Neural crest cell (in vitro differentiated cells): ENCODE measurements at regions not wholly inside any gene's neighbourhood (a gene's known extent, or its start where the extent isn't known, plus 50 kb on each side); places are given as distances from the start of the nearest gene placed in this dataset.
A peak's percentile ranks its signal among the peaks of the same experiment; 100 is the strongest.

Experiments
- DNase-seq: peaks from one replicate; pipeline ENCODE4 v3.0.0; 2021; ENCODE audit warnings: low read depth, mixed read lengths, low spot score
- H3K27ac Mint-ChIP-seq: one replicate; pipeline ENCODE4 v1.8.0; 2021; ENCODE audit warnings: mild to moderate bottlenecking, mixed read lengths; ENCODE audit not compliant: unreplicated experiment
- H3K27me3 Mint-ChIP-seq: 2 replicates; pipeline ENCODE4 v1.8.0; 2021; ENCODE audit warnings: low read depth, mild to moderate bottlenecking, mixed read lengths
- H3K36me3 Mint-ChIP-seq: 2 replicates; pipeline ENCODE4 v1.8.0; 2021; ENCODE audit warnings: low read depth, mild to moderate bottlenecking, mixed read lengths
- H3K4me1 Mint-ChIP-seq: 2 replicates; pipeline ENCODE4 v1.8.0; 2021; ENCODE audit warnings: mixed read lengths
- H3K4me3 Mint-ChIP-seq: one replicate; pipeline ENCODE4 v1.8.0; 2021; ENCODE audit warnings: mild to moderate bottlenecking, mixed read lengths
- H3K9me3 Mint-ChIP-seq: 2 replicates; pipeline ENCODE4 v1.8.0; 2021; ENCODE audit warnings: mixed read lengths
- TF ChIP-seq, protein P1 (sequence below): fragments of 200-600 bp; sonication (generic); conservative IDR thresholded peaks from 2 replicates; pipeline ENCODE4 v1.5.0; 2021; ENCODE audit warnings: antibody characterized with exemption, mild to moderate bottlenecking

DNA sequence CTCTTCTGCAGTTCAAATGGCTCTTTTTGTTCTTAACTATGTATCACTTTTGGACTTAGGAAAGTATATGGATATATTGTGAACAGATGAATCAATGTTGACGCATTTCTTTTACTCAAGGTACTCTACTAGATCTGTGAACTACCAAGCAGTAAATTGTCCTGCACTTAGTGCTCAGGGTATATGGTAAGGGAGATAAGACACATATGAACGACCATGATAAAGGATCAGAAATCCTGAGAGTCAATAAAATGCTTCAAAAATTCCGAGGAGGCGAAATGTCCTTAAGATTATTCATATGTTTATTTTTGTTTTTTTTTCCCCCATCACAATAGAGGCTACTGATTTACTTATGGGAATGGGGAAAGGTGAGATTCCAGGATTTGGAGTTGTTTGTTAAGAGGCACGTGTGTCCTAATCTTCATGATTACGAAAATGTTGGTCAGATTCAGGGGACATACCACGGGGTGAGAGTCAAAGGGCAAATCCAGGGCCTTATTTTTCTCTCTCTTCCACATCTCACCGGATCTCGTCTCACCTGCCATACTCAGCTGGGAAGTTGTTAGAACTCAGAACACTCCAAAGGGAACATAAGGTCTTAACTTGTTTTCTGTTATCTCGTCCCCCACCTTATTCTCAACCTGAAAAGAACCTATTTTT, 475.1 kb upstream of the TBL1XR1 start:
- Mint-ChIP-seq H3K36me3 (peaks cover 3% of the 10 kb centered on the region), H3K4me1 (peaks cover 26% of the 10 kb centered on the region), H3K27ac (no peak overlapping the region), H3K4me3 (no peak overlapping the region), H3K9me3 (peaks cover 4% of the 10 kb centered on the region), H3K27me3 (no peaks in the 10 kb centered on the region)
- no peak for DNase-seq
- TF ChIP-seq, protein P1, sequence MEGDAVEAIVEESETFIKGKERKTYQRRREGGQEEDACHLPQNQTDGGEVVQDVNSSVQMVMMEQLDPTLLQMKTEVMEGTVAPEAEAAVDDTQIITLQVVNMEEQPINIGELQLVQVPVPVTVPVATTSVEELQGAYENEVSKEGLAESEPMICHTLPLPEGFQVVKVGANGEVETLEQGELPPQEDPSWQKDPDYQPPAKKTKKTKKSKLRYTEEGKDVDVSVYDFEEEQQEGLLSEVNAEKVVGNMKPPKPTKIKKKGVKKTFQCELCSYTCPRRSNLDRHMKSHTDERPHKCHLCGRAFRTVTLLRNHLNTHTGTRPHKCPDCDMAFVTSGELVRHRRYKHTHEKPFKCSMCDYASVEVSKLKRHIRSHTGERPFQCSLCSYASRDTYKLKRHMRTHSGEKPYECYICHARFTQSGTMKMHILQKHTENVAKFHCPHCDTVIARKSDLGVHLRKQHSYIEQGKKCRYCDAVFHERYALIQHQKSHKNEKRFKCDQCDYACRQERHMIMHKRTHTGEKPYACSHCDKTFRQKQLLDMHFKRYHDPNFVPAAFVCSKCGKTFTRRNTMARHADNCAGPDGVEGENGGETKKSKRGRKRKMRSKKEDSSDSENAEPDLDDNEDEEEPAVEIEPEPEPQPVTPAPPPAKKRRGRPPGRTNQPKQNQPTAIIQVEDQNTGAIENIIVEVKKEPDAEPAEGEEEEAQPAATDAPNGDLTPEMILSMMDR, result no peak

DNA sequence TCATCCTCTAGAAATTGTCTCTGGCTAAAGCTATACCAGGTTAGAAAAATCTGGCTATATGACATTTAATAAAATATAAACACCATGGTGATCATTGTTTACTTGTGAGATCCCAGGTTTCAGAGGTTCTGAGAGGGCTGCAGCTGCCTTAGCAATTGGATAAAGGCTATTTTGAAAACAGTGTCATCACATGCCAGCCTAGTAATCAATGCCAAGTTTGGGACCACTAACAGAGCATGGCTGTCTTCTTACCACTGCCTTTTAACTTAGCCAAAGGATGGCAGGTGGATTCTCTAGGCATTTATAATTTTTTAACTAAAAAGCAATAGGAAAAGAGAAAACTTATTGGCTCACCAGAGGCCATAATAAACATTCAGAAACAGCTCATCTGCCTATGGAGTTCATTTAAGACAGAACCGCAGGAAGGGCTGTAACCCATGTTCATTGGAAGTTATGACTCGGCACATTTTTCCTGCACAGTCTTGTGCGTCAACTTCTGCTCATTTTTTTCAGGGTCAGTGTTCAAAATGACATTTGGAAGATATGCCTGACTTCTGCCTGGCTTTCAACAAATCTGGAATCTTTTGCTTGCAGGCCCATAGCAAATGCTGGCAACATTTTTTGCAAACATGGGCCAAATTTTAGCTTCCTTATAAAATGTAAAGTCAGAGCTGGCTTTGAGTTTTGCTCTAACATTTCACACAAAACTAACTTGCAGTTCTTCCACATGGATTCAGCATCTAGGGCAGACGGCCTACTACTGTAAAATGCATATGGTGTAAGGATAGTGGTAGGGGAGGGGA, 476.0 kb upstream of the TBL1XR1 start:
- TF ChIP-seq, protein P1, result no peak
- Mint-ChIP-seq H3K9me3 (peaks cover 4% of the 10 kb centered on the region), H3K27me3 (no peaks in the 10 kb centered on the region), H3K4me1 (peaks cover 27% of the 10 kb centered on the region), H3K27ac (no peak overlapping the region), H3K4me3 (no peak overlapping the region), H3K36me3 (peaks cover 3% of the 10 kb centered on the region)
- no peak for DNase-seq

DNA sequence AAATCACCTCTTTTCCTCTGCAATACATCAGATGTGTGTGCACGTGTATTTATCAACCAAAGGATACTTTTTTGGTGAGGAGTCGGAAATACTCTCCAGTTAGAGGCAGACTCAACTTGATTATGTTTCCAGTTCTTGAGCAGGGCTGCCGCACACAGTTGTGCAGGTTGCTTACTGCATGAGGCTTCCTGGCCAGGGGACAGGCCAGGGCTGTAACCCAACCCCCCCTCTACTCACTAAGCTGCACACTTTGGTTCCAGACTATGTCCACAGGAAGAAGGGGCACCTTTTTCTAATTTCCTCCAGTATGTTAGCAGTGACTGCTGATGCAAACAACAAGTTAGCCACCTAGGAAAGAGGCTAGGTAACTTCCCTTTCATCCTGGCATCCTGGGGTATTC, 476.9 kb upstream of the TBL1XR1 start:
- peaks cover 3% of the 10 kb centered on the region for H3K36me3 Mint-ChIP-seq
- no peak for DNase-seq
- peaks cover 4% of the 10 kb centered on the region for H3K9me3 Mint-ChIP-seq
- peaks cover 33% of the 10 kb centered on the region for H3K4me1 Mint-ChIP-seq
- H3K4me3 Mint-ChIP-seq, result no peak overlapping the region
- no peaks in the 10 kb centered on the region for H3K27me3 Mint-ChIP-seq
- H3K27ac Mint-ChIP-seq, result no peak overlapping the region
- TF ChIP-seq, protein P1, result no peak

DNA sequence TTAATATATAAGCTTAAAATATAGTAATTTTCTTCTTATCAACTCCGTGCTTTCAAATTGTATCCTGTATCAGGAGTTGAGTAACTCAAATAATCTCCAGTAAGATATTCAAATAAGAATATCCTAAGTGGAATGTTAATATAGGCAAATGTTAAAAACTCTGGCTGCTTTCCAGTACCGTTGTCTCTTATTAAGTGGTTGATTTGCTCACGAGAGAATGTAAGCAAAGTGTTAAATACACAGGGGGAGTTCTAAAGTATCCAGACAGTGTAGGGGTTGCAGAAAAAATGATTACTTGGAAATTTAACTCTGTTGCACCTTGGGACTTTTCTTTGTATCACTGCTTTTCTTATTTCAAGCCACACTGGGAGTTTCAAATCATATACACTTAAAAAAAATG, 478.9 kb upstream of the TBL1XR1 start:
- no peak overlapping the region for H3K27ac Mint-ChIP-seq
- H3K4me3 Mint-ChIP-seq, result no peak overlapping the region
- H3K27me3 Mint-ChIP-seq, result no peaks in the 10 kb centered on the region
- no peaks in the 10 kb centered on the region for H3K36me3 Mint-ChIP-seq
- peaks cover 45% of the 10 kb centered on the region for H3K4me1 Mint-ChIP-seq
- DNase-seq, result no peak
- H3K9me3 Mint-ChIP-seq, result peaks cover 5% of the 10 kb centered on the region
- TF ChIP-seq, protein P1, result no peak

DNA sequence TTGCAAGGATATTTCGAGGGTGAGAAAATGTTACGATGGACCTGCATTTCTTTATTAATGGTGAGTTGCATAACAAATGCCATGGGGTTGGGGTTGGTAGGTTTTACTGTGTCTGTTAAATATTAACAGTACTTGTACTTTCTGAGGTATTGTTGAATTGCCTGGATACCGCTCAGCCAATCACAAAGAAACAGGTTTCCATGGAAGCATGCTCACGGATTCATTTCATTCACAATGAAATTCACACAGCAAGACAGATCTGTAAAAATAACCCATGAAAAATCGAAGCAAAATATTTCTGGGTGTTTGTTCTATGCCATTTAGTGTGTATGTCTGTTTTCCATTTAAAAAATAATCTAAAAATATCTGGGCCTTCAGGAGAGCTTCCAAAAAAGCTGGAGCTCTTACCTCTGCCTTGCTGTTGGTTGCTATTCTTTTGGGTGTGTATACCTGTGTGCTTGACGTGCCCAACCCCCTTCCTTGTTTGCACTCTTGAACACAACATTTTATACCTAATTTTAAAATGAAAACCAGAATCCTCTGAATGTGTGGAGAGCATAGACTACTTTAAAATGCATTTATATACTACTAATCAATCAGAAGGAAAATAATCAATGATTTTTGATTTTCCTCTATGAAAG, 479.8 kb upstream of the TBL1XR1 start:
- Mint-ChIP-seq H3K27ac (peak overlapping the region; percentile 86), H3K36me3 (no peaks in the 10 kb centered on the region), H3K4me1 (peaks cover 54% of the 10 kb centered on the region), H3K27me3 (no peaks in the 10 kb centered on the region), H3K9me3 (peaks cover 7% of the 10 kb centered on the region), H3K4me3 (no peak overlapping the region)
- DNase-seq, result no peak
- TF ChIP-seq, protein P1, result no peak
